ENCODE measurements at regions not wholly inside any gene's neighbourhood (a gene's known extent, or its start where the extent isn't known, plus 50 kb on each side); places are given as distances from the start of the nearest gene placed in this dataset.

DNA sequence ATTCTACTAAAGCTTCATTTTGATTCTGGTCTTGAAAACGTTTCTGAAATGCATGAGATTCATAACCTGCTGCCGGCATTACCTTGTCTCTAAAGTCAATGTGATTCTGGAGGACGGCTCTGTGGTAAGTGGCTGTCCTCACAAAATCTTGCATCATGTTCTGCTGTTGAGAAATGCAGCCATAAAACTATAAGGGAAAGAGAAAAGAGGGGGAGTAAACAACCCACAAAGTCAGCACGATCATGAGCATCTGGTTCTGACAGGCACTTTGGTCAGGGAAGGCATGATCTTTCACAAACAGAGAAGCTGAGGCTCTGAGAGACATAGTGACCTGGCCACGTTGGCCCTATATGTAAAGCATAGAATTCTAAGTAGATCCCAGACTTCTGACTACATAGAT is 168.9 kb upstream of the PUM3 start:
- CTCF ChIA-PET = no interaction called here
- intact Hi-C loops (cut with micrococcal nuclease) = no loop called here
- no peak for DNase-seq
- H3K27me3 Mint-ChIP-seq = no peaks in the 10 kb centered on the region
- ATAC-seq (ENCODE audit: low read depth) = no peak
- peaks cover 4% of the 10 kb centered on the region for H3K9me3 Mint-ChIP-seq
- H3K27ac Mint-ChIP-seq = no peak overlapping the region
- POLR2A ChIA-PET = no interaction called here
- H3K4me3 Mint-ChIP-seq = no peak overlapping the region
- no peaks in the 10 kb centered on the region for H3K4me1 Mint-ChIP-seq
- H3K36me3 Mint-ChIP-seq (ENCODE audit: low read depth) = no peaks in the 10 kb centered on the region
- TF ChIP-seq, protein P1, sequence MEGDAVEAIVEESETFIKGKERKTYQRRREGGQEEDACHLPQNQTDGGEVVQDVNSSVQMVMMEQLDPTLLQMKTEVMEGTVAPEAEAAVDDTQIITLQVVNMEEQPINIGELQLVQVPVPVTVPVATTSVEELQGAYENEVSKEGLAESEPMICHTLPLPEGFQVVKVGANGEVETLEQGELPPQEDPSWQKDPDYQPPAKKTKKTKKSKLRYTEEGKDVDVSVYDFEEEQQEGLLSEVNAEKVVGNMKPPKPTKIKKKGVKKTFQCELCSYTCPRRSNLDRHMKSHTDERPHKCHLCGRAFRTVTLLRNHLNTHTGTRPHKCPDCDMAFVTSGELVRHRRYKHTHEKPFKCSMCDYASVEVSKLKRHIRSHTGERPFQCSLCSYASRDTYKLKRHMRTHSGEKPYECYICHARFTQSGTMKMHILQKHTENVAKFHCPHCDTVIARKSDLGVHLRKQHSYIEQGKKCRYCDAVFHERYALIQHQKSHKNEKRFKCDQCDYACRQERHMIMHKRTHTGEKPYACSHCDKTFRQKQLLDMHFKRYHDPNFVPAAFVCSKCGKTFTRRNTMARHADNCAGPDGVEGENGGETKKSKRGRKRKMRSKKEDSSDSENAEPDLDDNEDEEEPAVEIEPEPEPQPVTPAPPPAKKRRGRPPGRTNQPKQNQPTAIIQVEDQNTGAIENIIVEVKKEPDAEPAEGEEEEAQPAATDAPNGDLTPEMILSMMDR (IDR thresholded peaks at IDR 0.05) = no peak

DNA sequence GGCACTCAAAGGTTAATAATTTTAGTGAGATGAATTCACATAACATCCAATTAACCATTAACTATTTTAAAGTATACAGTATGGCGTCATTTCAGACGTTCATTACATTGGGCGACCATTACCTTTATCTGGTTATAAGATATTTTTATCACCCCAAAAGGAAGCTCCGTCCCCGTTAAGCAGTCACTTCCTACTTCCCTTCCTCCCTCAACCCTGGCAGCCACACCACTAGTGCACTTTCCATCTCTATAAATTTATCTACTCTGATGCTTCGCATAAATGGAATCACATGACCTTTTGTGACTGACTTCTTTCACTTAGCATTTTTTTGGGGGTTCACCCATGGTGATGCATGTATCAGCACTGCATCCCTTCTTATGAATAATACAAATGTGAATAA is 168.3 kb upstream of the PUM3 start:
- ChIA-PET CTCF (no interaction called here), POLR2A (interaction anchor here (0.6 kb wide), 1 partner anchor 8 kb away, joined by 3 read pairs; no protein-coding TSS in a partner anchor)
- H3K4me3 Mint-ChIP-seq = no peak overlapping the region
- intact Hi-C loops (cut with micrococcal nuclease) = no loop called here
- no peaks in the 10 kb centered on the region for H3K4me1 Mint-ChIP-seq
- H3K27ac Mint-ChIP-seq = no peak overlapping the region
- DNase-seq (no peak), ATAC-seq (ENCODE audit: low read depth) (no peak)
- H3K36me3 Mint-ChIP-seq (ENCODE audit: low read depth) = no peaks in the 10 kb centered on the region
- H3K27me3 Mint-ChIP-seq = no peaks in the 10 kb centered on the region
- peaks cover 4% of the 10 kb centered on the region for H3K9me3 Mint-ChIP-seq
- TF ChIP-seq, protein P1 (IDR thresholded peaks at IDR 0.05) = no peak

DNA sequence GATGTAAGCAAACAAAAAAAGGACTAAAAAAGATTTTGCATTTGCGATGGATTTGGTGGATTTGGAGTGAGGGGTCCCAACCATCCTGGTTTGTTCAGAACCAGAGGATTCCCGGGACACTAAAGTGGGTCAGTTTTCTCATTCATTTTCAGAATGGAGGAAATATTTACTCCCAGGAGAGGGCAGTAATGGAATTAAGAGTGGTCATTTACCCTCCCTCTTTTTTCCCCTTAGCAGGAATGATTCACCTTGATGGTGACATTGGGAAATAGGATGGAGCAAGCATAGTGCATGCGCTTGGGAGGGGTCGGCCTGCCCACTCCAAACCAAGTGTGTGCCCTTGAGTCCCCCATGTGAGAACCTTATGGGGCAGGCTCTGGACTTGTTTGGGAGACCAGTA is 164.2 kb upstream of the PUM3 start:
- H3K4me1 Mint-ChIP-seq = no peaks in the 10 kb centered on the region
- DNase-seq (no peak), ATAC-seq (ENCODE audit: low read depth) (no peak)
- POLR2A ChIA-PET = no interaction called here
- intact Hi-C loops (cut with micrococcal nuclease) = no loop called here
- H3K27ac Mint-ChIP-seq = no peak overlapping the region
- H3K4me3 Mint-ChIP-seq = no peak overlapping the region
- peaks cover 2% of the 10 kb centered on the region for H3K27me3 Mint-ChIP-seq
- no peaks in the 10 kb centered on the region for H3K36me3 Mint-ChIP-seq (ENCODE audit: low read depth)
- TF ChIP-seq, protein P1 (IDR thresholded peaks at IDR 0.05) = no peak
- peaks cover 4% of the 10 kb centered on the region for H3K9me3 Mint-ChIP-seq
- CTCF ChIA-PET = no interaction called here

DNA sequence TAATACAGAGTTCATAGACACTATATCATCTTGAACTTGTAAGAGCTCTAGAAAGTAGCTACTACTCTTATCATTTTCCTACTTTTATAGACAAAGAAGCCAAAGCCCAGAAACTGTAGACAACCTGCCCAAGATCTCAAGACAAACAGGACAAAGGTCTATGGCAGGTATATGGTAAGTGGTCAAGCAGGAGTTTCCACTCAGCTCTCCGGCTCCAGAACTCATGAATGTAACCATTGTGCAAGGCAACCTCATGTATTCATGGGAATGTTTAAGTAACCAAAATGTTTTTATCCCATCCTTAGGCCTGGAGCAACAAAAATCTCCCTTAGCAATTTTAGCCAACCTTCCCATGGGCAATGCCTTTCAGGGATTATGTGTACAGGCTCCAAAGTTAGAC is 163.4 kb upstream of the PUM3 start:
- DNase-seq (no peak), ATAC-seq (ENCODE audit: low read depth) (no peak)
- Mint-ChIP-seq H3K9me3 (peaks cover 4% of the 10 kb centered on the region), H3K36me3 (ENCODE audit: low read depth) (no peaks in the 10 kb centered on the region), H3K4me1 (no peaks in the 10 kb centered on the region), H3K4me3 (no peak overlapping the region), H3K27me3 (peaks cover 2% of the 10 kb centered on the region), H3K27ac (no peak overlapping the region)
- POLR2A ChIA-PET = no interaction called here
- TF ChIP-seq, protein P1 (IDR thresholded peaks at IDR 0.05) = no peak
- CTCF ChIA-PET = no interaction called here
- intact Hi-C loops (cut with micrococcal nuclease) = no loop called here

DNA sequence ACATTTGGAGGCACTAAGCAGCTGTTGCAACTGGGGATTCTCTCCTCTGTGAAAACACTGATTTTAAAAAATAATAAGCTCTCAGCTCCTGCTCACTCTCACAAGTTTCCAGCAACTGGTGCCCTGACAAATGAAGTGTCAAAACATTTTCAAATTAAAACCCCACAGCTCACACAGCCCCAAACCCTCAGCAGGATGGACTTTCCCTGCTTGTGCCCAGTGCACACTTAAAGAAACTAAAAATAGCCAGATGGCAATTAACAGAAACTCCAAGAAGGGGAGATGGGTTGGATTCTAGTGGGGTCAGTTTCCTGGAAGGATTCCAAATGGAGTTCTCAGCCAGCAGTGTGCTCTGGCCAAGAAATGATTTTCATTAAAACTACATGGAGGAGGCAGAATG is 163.0 kb upstream of the PUM3 start:
- Mint-ChIP-seq H3K4me1 (no peaks in the 10 kb centered on the region), H3K27me3 (peaks cover 2% of the 10 kb centered on the region), H3K27ac (no peak overlapping the region), H3K4me3 (no peak overlapping the region), H3K36me3 (ENCODE audit: low read depth) (no peaks in the 10 kb centered on the region), H3K9me3 (peaks cover 4% of the 10 kb centered on the region)
- TF ChIP-seq, protein P1 (IDR thresholded peaks at IDR 0.05) = no peak
- ChIA-PET POLR2A (no interaction called here), CTCF (no interaction called here)
- intact Hi-C loops (cut with micrococcal nuclease) = no loop called here
- no peak for ATAC-seq (ENCODE audit: low read depth)
- DNase-seq = no peak
